ENCODE measurements at regions not wholly inside any gene's neighbourhood (a gene's known extent, or its start where the extent isn't known, plus 50 kb on each side); places are given as distances from the start of the nearest gene placed in this dataset.

DNA sequence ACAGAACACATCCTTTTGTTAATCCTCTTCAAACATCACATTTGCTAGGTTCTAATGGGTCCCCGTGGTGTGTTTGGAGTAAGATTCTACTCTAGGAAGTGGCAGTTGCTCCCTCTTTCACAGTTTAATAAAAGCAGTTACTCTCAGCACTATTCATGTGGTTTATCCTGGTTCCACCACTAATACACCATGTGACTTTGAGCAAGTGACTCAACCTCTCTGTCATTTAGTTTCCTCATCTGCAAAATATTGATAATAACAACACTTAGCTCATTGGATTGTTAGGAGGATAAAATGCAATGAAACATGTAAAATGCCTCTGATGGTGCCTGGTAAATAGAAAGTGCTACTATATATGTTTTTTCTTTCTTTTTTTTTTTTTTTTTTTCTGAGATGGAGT is 488.0 kb upstream of the NOX3 start:
- DNase-seq (ENCODE audit: low read depth in 1 of 2, low spot score in 1 of 2), result no peak
- TF ChIP-seq POLR2AphosphoS5 (IDR thresholded peaks at IDR 0.05; ENCODE audit: low read depth) (no peak), CTCF (IDR thresholded peaks at IDR 0.05; ENCODE audit: insufficient read depth, low read length) (no peak), GABPA (IDR thresholded peaks at IDR 0.05; ENCODE audit: low read depth) (no peak), SPI1 (IDR thresholded peaks at IDR 0.05; ENCODE audit: borderline replicate concordance, low read depth) (no peak), REST (IDR thresholded peaks at IDR 0.05; ENCODE audit: insufficient replicate concordance, low read depth) (no peak)
- no peak overlapping the region for H3K4me3 ChIP-seq (replicated peaks; ENCODE audit: insufficient read depth, low read length)
- H3K27me3 ChIP-seq (ENCODE audit: insufficient read depth, poor library complexity, severe bottlenecking), result no peaks in the 10 kb centered on the region
- H3K27ac ChIP-seq (replicated peaks), result no peak overlapping the region

DNA sequence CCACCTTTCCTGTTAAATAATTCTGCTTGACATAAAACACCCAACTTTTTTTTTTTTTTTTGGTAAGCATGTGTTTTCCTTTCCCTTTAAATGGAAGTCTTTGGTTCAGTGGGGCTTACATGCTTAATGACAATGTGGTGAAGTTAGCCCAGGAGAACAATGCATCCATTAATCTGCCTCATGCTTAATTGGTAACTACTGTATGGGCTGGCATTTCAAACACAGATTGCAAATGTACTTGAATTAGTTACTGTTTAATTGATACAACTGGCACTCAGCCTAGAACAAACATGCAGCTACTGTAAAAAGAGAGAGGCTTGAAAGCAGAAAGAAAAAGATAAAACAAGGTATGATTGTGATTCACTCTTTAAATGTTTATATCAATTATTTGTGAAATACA is 483.6 kb upstream of the NOX3 start:
- H3K27me3 ChIP-seq (ENCODE audit: insufficient read depth, poor library complexity, severe bottlenecking), result no peaks in the 10 kb centered on the region
- no peak overlapping the region for H3K4me3 ChIP-seq (replicated peaks; ENCODE audit: insufficient read depth, low read length)
- TF ChIP-seq GABPA (IDR thresholded peaks at IDR 0.05; ENCODE audit: low read depth), result no peak
- no peak overlapping the region for H3K27ac ChIP-seq (replicated peaks)
- DNase-seq (ENCODE audit: low read depth in 1 of 2, low spot score in 1 of 2), result no peak

DNA sequence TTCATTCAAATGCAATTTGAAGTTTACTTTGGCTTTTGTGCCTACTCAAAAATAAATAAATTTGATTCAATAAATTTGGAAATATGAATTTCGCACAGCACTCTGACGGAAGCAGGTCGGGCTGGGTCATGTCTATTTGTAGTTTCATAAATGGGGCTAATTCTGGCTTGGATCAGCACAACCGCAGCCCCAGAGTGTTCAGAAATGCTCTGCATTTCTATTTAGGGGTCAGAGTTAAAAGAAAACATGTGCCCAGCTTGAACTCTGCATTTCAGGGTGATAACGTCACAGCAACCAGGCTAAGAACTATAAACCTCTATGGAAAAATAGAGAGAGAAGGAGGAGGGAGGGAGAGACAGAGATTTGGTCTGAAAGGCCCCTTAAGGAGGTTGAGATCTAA is 480.9 kb upstream of the NOX3 start:
- Histone ChIP-seq H3K27ac (replicated peaks) (no peak overlapping the region), H3K4me3 (replicated peaks; ENCODE audit: insufficient read depth, low read length) (no peak overlapping the region), H3K27me3 (ENCODE audit: insufficient read depth, poor library complexity, severe bottlenecking) (no peaks in the 10 kb centered on the region)
- TF ChIP-seq SPI1 (IDR thresholded peaks at IDR 0.05; ENCODE audit: borderline replicate concordance, low read depth), result no peak
- TF ChIP-seq GABPA (IDR thresholded peaks at IDR 0.05; ENCODE audit: low read depth), result no peak
- no peak for TF ChIP-seq CTCF (IDR thresholded peaks at IDR 0.05; ENCODE audit: insufficient read depth, low read length)
- no peak for TF ChIP-seq POLR2AphosphoS5 (IDR thresholded peaks at IDR 0.05; ENCODE audit: low read depth)
- TF ChIP-seq REST (IDR thresholded peaks at IDR 0.05; ENCODE audit: insufficient replicate concordance, low read depth), result no peak
- no peak for DNase-seq (ENCODE audit: low read depth in 1 of 2, low spot score in 1 of 2)

GRCh38 chr6:155936127-155936526 is 480.5 kb upstream of the NOX3 start:
- no peak for DNase-seq (ENCODE audit: low read depth in 1 of 2, low spot score in 1 of 2)
- TF ChIP-seq REST (IDR thresholded peaks at IDR 0.05; ENCODE audit: insufficient replicate concordance, low read depth), result no peak
- no peak for TF ChIP-seq POLR2AphosphoS5 (IDR thresholded peaks at IDR 0.05; ENCODE audit: low read depth)
- no peak overlapping the region for H3K27ac ChIP-seq (replicated peaks)
- H3K4me3 ChIP-seq (replicated peaks; ENCODE audit: insufficient read depth, low read length), result no peak overlapping the region
- no peaks in the 10 kb centered on the region for H3K27me3 ChIP-seq (ENCODE audit: insufficient read depth, poor library complexity, severe bottlenecking)
